ENCODE measurements at regions not wholly inside any gene's neighbourhood (a gene's known extent, or its start where the extent isn't known, plus 50 kb on each side); places are given as distances from the start of the nearest gene placed in this dataset.
"Not testable (repeated sequence)": the region's sequence is repeated elsewhere in the genome, so short reads cannot be mapped to it uniquely, and the experiment has no call there.

- in situ Hi-C loops (cut with HindIII; ENCODE audit: low pct_ligation_motif_present, low pct_unique_long_range_greater_than_20kb, low sequenced_read_pairs) = no loop called here
- DNase-seq = peak; percentile 35
These were observed 142.6 kb upstream of the TMEM196 start for GRCh38 chr7:19916046-19916445.

GRCh38 chr7:19915596-19915995, 142.2 kb upstream of the TMEM196 start:
- in situ Hi-C loops (cut with HindIII; ENCODE audit: low pct_ligation_motif_present, low pct_unique_long_range_greater_than_20kb, low sequenced_read_pairs) = no loop called here
- DNase-seq = peak; percentile 14

GRCh38 chr7:19914866-19915265, 141.4 kb upstream of the TMEM196 start:
- no peak for DNase-seq
- in situ Hi-C loops (cut with HindIII; ENCODE audit: low pct_ligation_motif_present, low pct_unique_long_range_greater_than_20kb, low sequenced_read_pairs) = no loop called here

GRCh38 chr7:19900118-19900517, 126.7 kb upstream of the TMEM196 start:
- in situ Hi-C loops (cut with HindIII; ENCODE audit: low pct_ligation_motif_present, low pct_unique_long_range_greater_than_20kb, low sequenced_read_pairs) = no loop called here
- no peak for DNase-seq

GRCh38 chr7:19899529-19899928, 126.1 kb upstream of the TMEM196 start:
- in situ Hi-C loops (cut with HindIII; ENCODE audit: low pct_ligation_motif_present, low pct_unique_long_range_greater_than_20kb, low sequenced_read_pairs) = no loop called here

GRCh38 chr7:19882893-19883292, 109.5 kb upstream of the TMEM196 start:
- in situ Hi-C loops (cut with HindIII; ENCODE audit: low pct_ligation_motif_present, low pct_unique_long_range_greater_than_20kb, low sequenced_read_pairs); DNase-seq: not testable (repeated sequence)

More at GRCh38 chr7:19899529-19899928, 126.1 kb upstream of the TMEM196 start:
- DNase-seq = no peak

- in situ Hi-C loops (cut with HindIII; ENCODE audit: low pct_ligation_motif_present, low pct_unique_long_range_greater_than_20kb, low sequenced_read_pairs) = no loop called here
- no peak for DNase-seq
These were observed 98.7 kb upstream of the TMEM196 start for GRCh38 chr7:19872094-19872493.

GRCh38 chr7:19871102-19871501, 97.7 kb upstream of the TMEM196 start:
- in situ Hi-C loops (cut with HindIII; ENCODE audit: low pct_ligation_motif_present, low pct_unique_long_range_greater_than_20kb, low sequenced_read_pairs) = no loop called here
- DNase-seq = no peak

GRCh38 chr7:19869979-19870378, 96.6 kb upstream of the TMEM196 start:
- in situ Hi-C loops (cut with HindIII; ENCODE audit: low pct_ligation_motif_present, low pct_unique_long_range_greater_than_20kb, low sequenced_read_pairs) = no loop called here
- no peak for DNase-seq

GRCh38 chr7:19853261-19853832, 79.9 kb upstream of the TMEM196 start:
- in situ Hi-C loops (cut with HindIII; ENCODE audit: low pct_ligation_motif_present, low pct_unique_long_range_greater_than_20kb, low sequenced_read_pairs) = no loop called here

GRCh38 chr7:19852192-19852591, 78.8 kb upstream of the TMEM196 start:
- in situ Hi-C loops (cut with HindIII; ENCODE audit: low pct_ligation_motif_present, low pct_unique_long_range_greater_than_20kb, low sequenced_read_pairs) = no loop called here
- no peak for DNase-seq

More at GRCh38 chr7:19853261-19853832, 79.9 kb upstream of the TMEM196 start:
- no peak for DNase-seq

- DNase-seq = no peak
- in situ Hi-C loops (cut with HindIII; ENCODE audit: low pct_ligation_motif_present, low pct_unique_long_range_greater_than_20kb, low sequenced_read_pairs) = no loop called here
These were observed 78.1 kb upstream of the TMEM196 start for GRCh38 chr7:19851504-19851903.

GRCh38 chr7:19834566-19834965, 61.1 kb upstream of the TMEM196 start:
- in situ Hi-C loops (cut with HindIII; ENCODE audit: low pct_ligation_motif_present, low pct_unique_long_range_greater_than_20kb, low sequenced_read_pairs) = no loop called here
- DNase-seq = peak; percentile 25

- no peak for DNase-seq
- in situ Hi-C loops (cut with HindIII; ENCODE audit: low pct_ligation_motif_present, low pct_unique_long_range_greater_than_20kb, low sequenced_read_pairs) = no loop called here
These were observed 57.2 kb upstream of the TMEM196 start for GRCh38 chr7:19830604-19831003.
